OCI-LY7 (cell line): ENCODE measurements at regions not wholly inside any gene's neighbourhood (a gene's known extent, or its start where the extent isn't known, plus 50 kb on each side); places are given as distances from the start of the nearest gene placed in this dataset.

ENCODE experiments used
- BruUV-seq: library from RNA; stranded (reverse); fragments of 400-500 nt; replicated peaks from 2 replicates; lab custom pipeline; 2021; lab: Mats Ljungman, UMichigan
- CTCF ChIA-PET: fragments of 300-600 bp; sonication (Branson Sonifier 250); formaldehyde crosslinking; loops from one replicate; lab custom pipeline; 2022; ENCODE audit warnings: antibody characterized with exemption; ENCODE audit not compliant: unreplicated experiment; lab: Charles Lee
- POLR2A ChIA-PET: fragments of 300-600 bp; sonication (Branson Sonifier 250); formaldehyde crosslinking; loops from one replicate; lab custom pipeline; 2022; ENCODE audit warnings: antibody characterized with exemption; lab: Charles Lee
- DNase-seq: peaks from one replicate; pipeline ENCODE4 v3.0.0-alpha.2; 2015; ENCODE audit warnings: low spot score
- H2AFZ ChIP-seq: fragments of 200-600 bp; sonication (generic), shearing (Covaris generic); 2 replicates; pipeline ENCODE4 v1.6.1; 2014; ENCODE audit warnings: mild to moderate bottlenecking, antibody characterized with exemption, low read length, moderate library complexity
- H3K27ac ChIP-seq: fragments of 200-600 bp; sonication (generic); 2 replicates; pipeline ENCODE4 v1.5.1; 2014; ENCODE audit warnings: mixed run types, low read depth, mild to moderate bottlenecking, moderate library complexity, low read length, inconsistent platforms; ENCODE audit not compliant: poor library complexity, severe bottlenecking
- H3K36me3 ChIP-seq: fragments of 200-600 bp; sonication (generic); 2 replicates; pipeline ENCODE4 v1.6.1; 2014; ENCODE audit warnings: mild to moderate bottlenecking, antibody characterized with exemption, low read length, moderate library complexity, mixed read lengths; ENCODE audit not compliant: insufficient read depth
- H3K4me1 ChIP-seq: fragments of 200-600 bp; sonication (generic); 2 replicates; pipeline ENCODE4 v1.5.1; 2014; ENCODE audit warnings: mild to moderate bottlenecking, low read length; ENCODE audit not compliant: insufficient read depth, poor library complexity, severe bottlenecking
- H3K4me2 ChIP-seq: fragments of 200-600 bp; sonication (generic); 2 replicates; pipeline ENCODE4 v1.6.1; 2014; ENCODE audit warnings: mild to moderate bottlenecking, low read length
- H3K4me3 ChIP-seq: fragments of 200-600 bp; sonication (generic); 2 replicates; pipeline ENCODE4 v1.5.1; 2014; ENCODE audit warnings: mild to moderate bottlenecking, low read depth, low read length; ENCODE audit not compliant: poor library complexity, severe bottlenecking
- H3K79me2 ChIP-seq: fragments of 200-600 bp; sonication (generic); 2 replicates; pipeline ENCODE4 v1.6.1; 2016; ENCODE audit warnings: low read depth, mild to moderate bottlenecking, low read length, moderate library complexity, mixed read lengths; ENCODE audit not compliant: insufficient read depth
- H3K9me2 ChIP-seq: fragments of 200-600 bp; sonication (generic); 2 replicates; pipeline ENCODE4 v1.6.1; 2016; ENCODE audit warnings: mild to moderate bottlenecking, low read length, mixed read lengths; ENCODE audit not compliant: insufficient read depth
- H3K9me3 ChIP-seq: fragments of 200-600 bp; sonication (generic); 2 replicates; pipeline ENCODE4 v1.6.1; 2014; ENCODE audit warnings: mild to moderate bottlenecking, mixed run types, low read length, mixed read lengths
- H4K20me1 ChIP-seq: fragments of 200-600 bp; sonication (generic); 2 replicates; pipeline ENCODE4 v1.6.1; 2014; ENCODE audit warnings: mild to moderate bottlenecking, antibody characterized with exemption, low read length, moderate library complexity, mixed read lengths; ENCODE audit not compliant: insufficient read depth
- EZH2phosphoT487 ChIP-seq: fragments of 200-600 bp; sonication (generic); IDR thresholded peaks from 2 replicates; pipeline ENCODE4 v1.6.1; 2018; ENCODE audit warnings: low read depth, borderline replicate concordance, mild to moderate bottlenecking, mixed run types, antibody characterized with exemption, low read length, moderate library complexity, mixed read lengths
- intact Hi-C: fragments of 100-400 bp; cut with micrococcal nuclease; formaldehyde crosslinking; loops from one replicate; pipeline ENCODE4 v1.10.0; 2022; ENCODE audit not compliant: unreplicated experiment
- TF ChIP-seq, protein P1 (sequence below): fragments of 200-600 bp; sonication (generic); conservative IDR thresholded peaks from 2 replicates; pipeline ENCODE4 v1.5.1; 2014; ENCODE audit warnings: mild to moderate bottlenecking, antibody characterized with exemption, low read length, moderate library complexity, mixed read lengths

DNA sequence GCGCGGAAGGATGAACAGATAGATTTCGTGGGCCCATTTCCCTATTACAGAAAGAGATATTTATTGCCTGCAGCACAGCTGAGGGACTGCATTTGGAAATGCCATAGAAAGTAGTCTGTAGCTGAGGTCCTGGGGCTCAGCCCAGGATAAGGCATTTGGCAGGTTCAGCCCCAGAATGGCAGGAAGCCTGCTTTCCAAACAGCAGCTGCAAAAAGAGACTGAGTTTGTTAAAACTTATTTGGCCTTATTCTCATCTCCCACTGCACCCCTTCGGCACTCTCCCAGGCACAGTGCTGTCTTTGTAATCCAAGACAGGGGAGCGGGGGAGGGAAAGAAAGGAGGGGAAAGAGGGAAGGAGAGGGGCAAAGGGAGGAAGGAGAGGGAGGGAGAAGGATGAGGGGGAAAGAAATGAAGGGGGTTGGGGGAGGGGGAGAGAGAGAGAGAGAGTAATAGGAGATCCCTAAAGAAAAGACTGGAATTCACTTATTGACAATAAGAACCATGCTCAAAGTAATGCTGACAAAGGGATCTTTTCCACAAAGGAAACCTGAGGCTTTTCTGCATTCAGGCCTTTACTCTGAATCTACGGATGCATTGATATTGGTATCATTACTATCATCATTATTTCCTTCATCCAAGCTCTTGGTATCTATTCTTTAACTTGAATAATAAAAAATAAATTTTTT is 94.0 kb upstream of the LRRN1 start:
- no TSS peak for BruUV-seq
- Histone ChIP-seq H3K9me3 (no peaks in the 10 kb centered on the region), H2AFZ (no peak overlapping the region), H3K4me3 (no peak overlapping the region), H3K27ac (no peak overlapping the region), H3K4me2 (no peak overlapping the region), H4K20me1 (no peaks in the 10 kb centered on the region), H3K9me2 (no peaks in the 10 kb centered on the region), H3K4me1 (no peaks in the 10 kb centered on the region), H3K79me2 (no peaks in the 10 kb centered on the region), H3K36me3 (no peaks in the 10 kb centered on the region)
- DNase-seq, result no peak
- TF ChIP-seq, protein P1, sequence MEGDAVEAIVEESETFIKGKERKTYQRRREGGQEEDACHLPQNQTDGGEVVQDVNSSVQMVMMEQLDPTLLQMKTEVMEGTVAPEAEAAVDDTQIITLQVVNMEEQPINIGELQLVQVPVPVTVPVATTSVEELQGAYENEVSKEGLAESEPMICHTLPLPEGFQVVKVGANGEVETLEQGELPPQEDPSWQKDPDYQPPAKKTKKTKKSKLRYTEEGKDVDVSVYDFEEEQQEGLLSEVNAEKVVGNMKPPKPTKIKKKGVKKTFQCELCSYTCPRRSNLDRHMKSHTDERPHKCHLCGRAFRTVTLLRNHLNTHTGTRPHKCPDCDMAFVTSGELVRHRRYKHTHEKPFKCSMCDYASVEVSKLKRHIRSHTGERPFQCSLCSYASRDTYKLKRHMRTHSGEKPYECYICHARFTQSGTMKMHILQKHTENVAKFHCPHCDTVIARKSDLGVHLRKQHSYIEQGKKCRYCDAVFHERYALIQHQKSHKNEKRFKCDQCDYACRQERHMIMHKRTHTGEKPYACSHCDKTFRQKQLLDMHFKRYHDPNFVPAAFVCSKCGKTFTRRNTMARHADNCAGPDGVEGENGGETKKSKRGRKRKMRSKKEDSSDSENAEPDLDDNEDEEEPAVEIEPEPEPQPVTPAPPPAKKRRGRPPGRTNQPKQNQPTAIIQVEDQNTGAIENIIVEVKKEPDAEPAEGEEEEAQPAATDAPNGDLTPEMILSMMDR, result no peak
- TF ChIP-seq EZH2phosphoT487, result no peak
- CTCF ChIA-PET, result interaction anchor here (0.6 kb wide), 1 partner anchor 39 kb away, joined by 3 read pairs; no protein-coding TSS in a partner anchor
- POLR2A ChIA-PET, result no interaction called here
- intact Hi-C loops, result no loop called here

DNA sequence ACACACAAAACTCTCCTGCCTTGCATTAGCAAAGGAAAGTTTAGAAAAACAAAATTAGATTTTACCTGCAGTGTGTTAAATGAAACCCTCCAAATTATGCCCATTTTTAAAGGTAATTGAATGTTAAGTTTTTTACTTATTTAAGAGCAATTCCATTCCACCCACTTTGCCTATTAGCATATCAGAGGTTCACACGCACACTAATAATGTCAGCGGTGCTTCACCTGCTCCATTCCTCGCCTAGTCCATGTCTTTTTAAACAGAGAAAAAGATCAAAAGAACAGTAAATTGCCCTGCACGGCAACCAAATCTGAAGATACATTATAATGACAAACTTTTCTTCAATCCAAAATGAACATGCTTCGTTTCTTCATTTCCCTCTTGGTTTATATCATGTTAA is 97.3 kb upstream of the LRRN1 start:
- no peak overlapping the region for H3K27ac ChIP-seq
- H3K79me2 ChIP-seq, result no peaks in the 10 kb centered on the region
- no peaks in the 10 kb centered on the region for H3K36me3 ChIP-seq
- no peak for DNase-seq
- intact Hi-C loops, result no loop called here
- ChIA-PET POLR2A (no interaction called here), CTCF (no interaction called here)
- H2AFZ ChIP-seq, result no peak overlapping the region
- H3K4me3 ChIP-seq, result no peak overlapping the region
- TF ChIP-seq EZH2phosphoT487, result no peak
- TF ChIP-seq, protein P1, result no peak
- no peaks in the 10 kb centered on the region for H3K9me3 ChIP-seq
- no peak overlapping the region for H3K4me2 ChIP-seq
- no peaks in the 10 kb centered on the region for H3K9me2 ChIP-seq
- H3K4me1 ChIP-seq, result no peaks in the 10 kb centered on the region
- no peaks in the 10 kb centered on the region for H4K20me1 ChIP-seq
- BruUV-seq, result no TSS peak

DNA sequence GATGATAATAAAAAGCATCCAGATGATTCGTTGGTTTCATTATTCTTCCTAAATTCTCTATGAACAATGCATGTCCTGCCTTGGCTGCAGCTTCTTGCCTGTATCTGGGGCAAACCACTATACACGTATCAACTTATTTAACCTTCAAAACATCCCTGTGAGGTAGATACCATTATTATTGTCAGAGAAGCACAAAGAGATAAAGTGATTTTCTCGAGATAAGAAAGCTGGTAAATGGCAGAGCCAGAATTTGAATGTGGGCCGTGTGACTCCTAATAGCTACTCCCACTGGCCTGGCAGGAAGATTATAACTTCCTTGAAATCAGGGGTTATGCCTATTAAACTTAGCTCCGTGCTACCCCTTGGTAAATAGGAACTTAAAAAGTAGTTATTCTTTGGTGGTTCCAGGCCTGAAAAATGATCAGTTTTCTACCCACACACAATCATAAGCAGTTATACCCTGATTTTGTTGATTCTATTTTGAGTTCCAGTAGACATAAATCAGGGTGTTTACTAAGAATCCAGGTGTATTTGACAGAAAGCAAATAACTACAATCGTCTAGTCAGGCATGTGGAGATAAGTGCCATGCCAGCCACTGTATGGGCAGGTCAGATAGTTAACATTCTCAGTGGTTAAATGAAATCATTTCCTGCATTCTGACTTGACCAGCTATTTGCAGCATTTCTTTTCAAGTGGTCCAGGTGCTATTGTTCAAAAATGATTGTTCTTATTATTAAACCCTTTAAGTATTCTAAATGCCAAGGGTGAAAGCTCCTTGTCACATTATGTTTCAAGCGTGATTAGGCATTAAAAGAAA is 99.2 kb upstream of the LRRN1 start:
- BruUV-seq, result no TSS peak
- no peak overlapping the region for H3K4me2 ChIP-seq
- no peaks in the 10 kb centered on the region for H3K79me2 ChIP-seq
- H4K20me1 ChIP-seq, result no peaks in the 10 kb centered on the region
- TF ChIP-seq, protein P1, result no peak
- no peak for TF ChIP-seq EZH2phosphoT487
- no peak for DNase-seq
- no peak overlapping the region for H3K27ac ChIP-seq
- no peak overlapping the region for H3K4me3 ChIP-seq
- H3K9me3 ChIP-seq, result no peaks in the 10 kb centered on the region
- no peaks in the 10 kb centered on the region for H3K36me3 ChIP-seq
- no peak overlapping the region for H2AFZ ChIP-seq
- no peaks in the 10 kb centered on the region for H3K4me1 ChIP-seq
- ChIA-PET POLR2A (interaction anchor here (0.5 kb wide), 1 partner anchor 470 kb away, joined by 3 read pairs; no protein-coding TSS in a partner anchor), CTCF (no interaction called here)
- intact Hi-C loops, result no loop called here
- no peaks in the 10 kb centered on the region for H3K9me2 ChIP-seq
